ENCODE measurements at regions not wholly inside any gene's neighbourhood (a gene's known extent, or its start where the extent isn't known, plus 50 kb on each side); places are given as distances from the start of the nearest gene placed in this dataset.
A peak's percentile ranks its signal among the peaks of the same experiment; 100 is the strongest.
"Not testable (repeated sequence)": the region's sequence is repeated elsewhere in the genome, so short reads cannot be mapped to it uniquely, and the experiment has no call there.

GRCh38 chr2:105517814-105518705, 119.2 kb upstream of the FHL2 start:
- ChIA-PET POLR2A (interaction anchor here (0.7 to 1.4 kb wide), 2 partner anchors 17 to 86 kb away, joined by 5 to 6 read pairs; no protein-coding TSS in a partner anchor), CTCF (interaction anchor here (0.7 to 13.0 kb wide), 13 partner anchors 27 to 176 kb away, joined by 3 to 149 read pairs (median 6); no protein-coding TSS in a partner anchor)
- Histone ChIP-seq H3K27ac (ENCODE audit: insufficient read depth in 1 of 2, low read depth in 1 of 2, low read length in 2 of 2, poor library complexity in 1 of 2, severe bottlenecking in 2 of 2) (peak overlapping the region in 1 of 2 experiments; percentile 9), H3K36me3 (ENCODE audit: control insufficient read depth in 4 of 4, insufficient read depth in 4 of 4, low read length in 3 of 4) (no peaks in the 10 kb centered on the region), H3K9me3 (ENCODE audit: control extremely low read depth in 1 of 5, control insufficient read depth in 4 of 5, insufficient read depth in 2 of 5, low read depth in 1 of 5, low read length in 4 of 5) (no peaks in the 10 kb centered on the region), H3K4me1 (ENCODE audit: control extremely low read depth in 1 of 4, control insufficient read depth in 4 of 4, insufficient read depth in 4 of 4, low read length in 3 of 4) (peaks cover 2 to 32% (median 21%) of the 10 kb centered on the region in 4 experiments), H3K27me3 (replicated peaks in 2 of 5; ENCODE audit: control insufficient read depth in 4 of 5, insufficient read depth in 5 of 5, low read length in 4 of 5) (no peaks in the 10 kb centered on the region), H3K4me3 (ENCODE audit: control insufficient read depth in 1 of 7, extremely low read depth in 1 of 7, insufficient read depth in 4 of 7, low read depth in 2 of 7, low read length in 6 of 7) (no peak overlapping the region)
- 98% methylated on average over 7 of the region's 8 CpGs for WGBS (ENCODE audit: insufficient coverage)
- DNase-seq, result no peak

- Histone ChIP-seq H3K27ac (ENCODE audit: insufficient read depth in 1 of 2, low read depth in 1 of 2, low read length in 2 of 2, poor library complexity in 1 of 2, severe bottlenecking in 2 of 2) (no peak overlapping the region), H3K36me3 (ENCODE audit: control insufficient read depth in 4 of 4, insufficient read depth in 4 of 4, low read length in 3 of 4) (no peaks in the 10 kb centered on the region), H3K27me3 (replicated peaks in 2 of 5; ENCODE audit: control insufficient read depth in 4 of 5, insufficient read depth in 5 of 5, low read length in 4 of 5) (no peaks in the 10 kb centered on the region), H3K9me3 (ENCODE audit: control extremely low read depth in 1 of 5, control insufficient read depth in 4 of 5, insufficient read depth in 2 of 5, low read depth in 1 of 5, low read length in 4 of 5) (no peaks in the 10 kb centered on the region), H3K4me1 (ENCODE audit: control extremely low read depth in 1 of 4, control insufficient read depth in 4 of 4, insufficient read depth in 4 of 4, low read length in 3 of 4) (peaks cover 2 to 32% (median 21%) of the 10 kb centered on the region in 4 experiments), H3K4me3 (ENCODE audit: control insufficient read depth in 1 of 7, extremely low read depth in 1 of 7, insufficient read depth in 4 of 7, low read depth in 2 of 7, low read length in 6 of 7) (no peak overlapping the region)
- CTCF ChIA-PET, result interaction anchor here (1.0 to 13.0 kb wide), 7 partner anchors 11 to 150 kb away, joined by 3 to 149 read pairs (median 5); no protein-coding TSS in a partner anchor
- POLR2A ChIA-PET, result no interaction called here
- 84% methylated on average over 12 of the region's 15 CpGs for WGBS (ENCODE audit: insufficient coverage)
- DNase-seq, result no peak
Measured at GRCh38 chr2:105515581-105516415, 116.9 kb upstream of the FHL2 start.

DNA sequence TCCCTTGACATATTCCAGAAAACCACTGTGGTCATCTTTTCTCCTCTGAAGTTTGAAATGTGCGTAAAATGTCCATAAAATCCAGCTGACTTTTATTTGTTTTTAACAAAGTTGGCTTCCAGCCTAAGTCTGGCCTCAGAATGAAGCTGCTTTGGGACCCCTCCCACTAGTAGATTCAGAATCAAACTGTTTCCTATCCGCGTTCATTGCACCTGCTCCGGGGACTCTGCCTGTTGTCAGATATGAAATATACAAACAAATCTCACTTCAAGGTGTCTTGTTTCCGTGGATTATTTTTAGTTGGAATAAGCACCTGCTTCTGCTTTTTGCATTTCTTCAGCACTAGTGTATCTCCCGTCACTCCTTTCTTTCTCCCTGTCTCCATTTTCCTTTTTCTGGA, 115.7 kb upstream of the FHL2 start:
- Histone ChIP-seq H3K9me3 (ENCODE audit: control extremely low read depth in 1 of 5, control insufficient read depth in 4 of 5, insufficient read depth in 2 of 5, low read depth in 1 of 5, low read length in 4 of 5) (no peaks in the 10 kb centered on the region), H3K4me3 (ENCODE audit: control insufficient read depth in 1 of 7, extremely low read depth in 1 of 7, insufficient read depth in 4 of 7, low read depth in 2 of 7, low read length in 6 of 7) (no peak overlapping the region), H3K27me3 (replicated peaks in 2 of 5; ENCODE audit: control insufficient read depth in 4 of 5, insufficient read depth in 5 of 5, low read length in 4 of 5) (no peaks in the 10 kb centered on the region), H3K27ac (ENCODE audit: insufficient read depth in 1 of 2, low read depth in 1 of 2, low read length in 2 of 2, poor library complexity in 1 of 2, severe bottlenecking in 2 of 2) (no peak overlapping the region), H3K36me3 (ENCODE audit: control insufficient read depth in 4 of 4, insufficient read depth in 4 of 4, low read length in 3 of 4) (no peaks in the 10 kb centered on the region), H3K4me1 (ENCODE audit: control extremely low read depth in 1 of 4, control insufficient read depth in 4 of 4, insufficient read depth in 4 of 4, low read length in 3 of 4) (peaks cover 2 to 32% (median 21%) of the 10 kb centered on the region in 4 experiments)
- CTCF ChIA-PET, result interaction anchor here (1.3 to 9.2 kb wide), 3 partner anchors 30 to 61 kb away, joined by 3 to 110 read pairs (median 6); no protein-coding TSS in a partner anchor
- WGBS (ENCODE audit: insufficient coverage), result 99% methylated on average over 4 of the region's 6 CpGs
- POLR2A ChIA-PET, result no interaction called here
- DNase-seq, result no peak

- CTCF ChIA-PET, result interaction anchor here (1.0 kb wide), 1 partner anchor 55 kb away, joined by 4 read pairs; no protein-coding TSS in a partner anchor
- POLR2A ChIA-PET, result no interaction called here
- no peaks in the 10 kb centered on the region for H3K36me3 ChIP-seq (ENCODE audit: control insufficient read depth in 4 of 4, insufficient read depth in 4 of 4, low read length in 3 of 4)
- no peaks in the 10 kb centered on the region for H3K27me3 ChIP-seq (replicated peaks in 2 of 5; ENCODE audit: control insufficient read depth in 4 of 5, insufficient read depth in 5 of 5, low read length in 4 of 5)
- H3K4me3 ChIP-seq (ENCODE audit: control insufficient read depth in 1 of 7, extremely low read depth in 1 of 7, insufficient read depth in 4 of 7, low read depth in 2 of 7, low read length in 6 of 7), result no peak overlapping the region
- H3K4me1 ChIP-seq (ENCODE audit: control extremely low read depth in 1 of 4, control insufficient read depth in 4 of 4, insufficient read depth in 4 of 4, low read length in 3 of 4), result peaks cover 0 to 2% (median under 1%) of the 10 kb centered on the region in 4 experiments
- DNase-seq, result no peak
- H3K27ac ChIP-seq (ENCODE audit: insufficient read depth in 1 of 2, low read depth in 1 of 2, low read length in 2 of 2, poor library complexity in 1 of 2, severe bottlenecking in 2 of 2), result no peak overlapping the region
- 100% methylated on average over 3 of the region's 4 CpGs for WGBS (ENCODE audit: insufficient coverage)
- H3K9me3 ChIP-seq (ENCODE audit: control extremely low read depth in 1 of 5, control insufficient read depth in 4 of 5, insufficient read depth in 2 of 5, low read depth in 1 of 5, low read length in 4 of 5), result no peaks in the 10 kb centered on the region
Measured at GRCh38 chr2:105510761-105511528, 112.1 kb upstream of the FHL2 start.

DNA sequence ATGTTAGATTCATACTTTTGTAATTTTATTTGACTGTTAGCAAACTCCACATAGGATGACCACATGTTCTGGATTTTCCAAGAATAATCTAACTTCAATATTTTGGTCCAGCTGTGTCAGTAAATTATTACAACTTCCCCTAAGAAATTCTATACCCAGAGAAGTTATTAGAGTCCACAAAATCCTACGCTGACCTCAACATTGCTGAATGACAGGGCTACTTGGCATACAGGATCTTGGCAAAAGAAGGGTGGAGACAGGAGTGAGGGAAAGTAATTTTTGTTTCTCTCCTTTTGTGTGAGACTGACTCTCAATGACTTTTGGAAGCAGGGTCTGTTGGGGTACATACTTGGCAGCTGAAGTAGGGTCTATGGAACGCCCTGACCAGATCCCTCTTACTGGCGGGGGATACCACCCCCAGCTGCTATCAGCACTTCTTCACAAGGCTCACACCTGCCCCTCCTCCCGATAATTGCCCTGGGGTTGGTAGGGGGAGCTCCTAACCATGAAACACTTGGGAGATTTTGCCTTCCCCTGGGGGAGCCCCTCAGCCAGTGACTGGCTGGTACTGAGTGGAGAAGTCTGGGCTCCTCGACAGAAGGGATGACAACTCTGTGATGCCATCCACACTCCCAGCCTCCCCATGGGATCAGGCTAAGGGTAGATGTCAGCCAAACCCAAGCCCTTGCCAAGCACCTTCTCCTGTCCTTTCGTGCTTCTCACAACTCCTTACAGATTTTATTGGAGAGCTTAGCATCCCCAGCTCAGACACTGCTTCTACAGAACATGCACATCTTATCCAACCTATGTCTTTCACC, 110.6 kb upstream of the FHL2 start:
- CTCF ChIA-PET, result interaction anchor here (1.3 to 1.5 kb wide), 2 partner anchors 12 to 14 kb away, joined by 3 read pairs; no protein-coding TSS in a partner anchor
- WGBS (ENCODE audit: insufficient coverage), result 76% methylated on average over 3 of the region's 6 CpGs
- DNase-seq, result no peak
- Histone ChIP-seq H3K36me3 (ENCODE audit: control insufficient read depth in 4 of 4, insufficient read depth in 4 of 4, low read length in 3 of 4) (no peaks in the 10 kb centered on the region), H3K4me3 (ENCODE audit: control insufficient read depth in 1 of 7, extremely low read depth in 1 of 7, insufficient read depth in 4 of 7, low read depth in 2 of 7, low read length in 6 of 7) (no peak overlapping the region), H3K27me3 (replicated peaks in 2 of 5; ENCODE audit: control insufficient read depth in 4 of 5, insufficient read depth in 5 of 5, low read length in 4 of 5) (no peaks in the 10 kb centered on the region), H3K27ac (ENCODE audit: insufficient read depth in 1 of 2, low read depth in 1 of 2, low read length in 2 of 2, poor library complexity in 1 of 2, severe bottlenecking in 2 of 2) (no peak overlapping the region), H3K9me3 (ENCODE audit: control extremely low read depth in 1 of 5, control insufficient read depth in 4 of 5, insufficient read depth in 2 of 5, low read depth in 1 of 5, low read length in 4 of 5) (no peaks in the 10 kb centered on the region), H3K4me1 (ENCODE audit: control extremely low read depth in 1 of 4, control insufficient read depth in 4 of 4, insufficient read depth in 4 of 4, low read length in 3 of 4) (no peaks in the 10 kb centered on the region)
- POLR2A ChIA-PET, result no interaction called here

GRCh38 chr2:105506860-105507259, 108.0 kb upstream of the FHL2 start:
- H3K27me3 ChIP-seq (replicated peaks in 2 of 5; ENCODE audit: control insufficient read depth in 4 of 5, insufficient read depth in 5 of 5, low read length in 4 of 5); H3K27ac ChIP-seq (ENCODE audit: insufficient read depth in 1 of 2, low read depth in 1 of 2, low read length in 2 of 2, poor library complexity in 1 of 2, severe bottlenecking in 2 of 2); H3K9me3 ChIP-seq (ENCODE audit: control extremely low read depth in 1 of 5, control insufficient read depth in 4 of 5, insufficient read depth in 2 of 5, low read depth in 1 of 5, low read length in 4 of 5); POLR2A ChIA-PET; DNase-seq; H3K36me3 ChIP-seq (ENCODE audit: control insufficient read depth in 4 of 4, insufficient read depth in 4 of 4, low read length in 3 of 4); H3K4me3 ChIP-seq (ENCODE audit: control insufficient read depth in 1 of 7, extremely low read depth in 1 of 7, insufficient read depth in 4 of 7, low read depth in 2 of 7, low read length in 6 of 7); H3K4me1 ChIP-seq (ENCODE audit: control extremely low read depth in 1 of 4, control insufficient read depth in 4 of 4, insufficient read depth in 4 of 4, low read length in 3 of 4): not testable (repeated sequence)
- WGBS (ENCODE audit: insufficient coverage), result no CpG with 5 or more reads among the region's 1 CpG
- CTCF ChIA-PET, result interaction anchor here (0.6 kb wide), 1 partner anchor 16 kb away, joined by 3 read pairs; no protein-coding TSS in a partner anchor

Measured in common myeloid progenitor, CD34-positive (primary cell).